Vagina (tissue), 2 donors: ENCODE measurements at regions not wholly inside any gene's neighbourhood (a gene's known extent, or its start where the extent isn't known, plus 50 kb on each side); places are given as distances from the start of the nearest gene placed in this dataset.

Experiments used
- POLR2A ChIP-seq, 2 donors: fragments of 450-650 bp; IDR thresholded peaks; one replicate each; pipeline ENCODE4 v1.6.1; 2017; ENCODE audit warnings: antibody characterized with exemption in 2 of 2, mild to moderate bottlenecking in 2 of 2, moderate library complexity in 2 of 2
- POLR2AphosphoS5 ChIP-seq, 2 donors: sonication (generic); formaldehyde crosslinking; IDR thresholded peaks; one replicate each; pipeline ENCODE4 v1.9.0; 2017; ENCODE audit warnings: antibody characterized with exemption in 2 of 2, mild to moderate bottlenecking in 2 of 2, low read depth in 1 of 2; ENCODE audit not compliant: insufficient read depth in 1 of 2
- TF ChIP-seq, protein P1 (sequence below), 3 experiments: fragments of 450-650 bp in 2 of 3; fragments of 200-600 bp in 1 of 3; sonication (generic) in 1 of 3; IDR thresholded peaks; one replicate each; pipeline ENCODE4 v1.5.1; 2017 to 2019; ENCODE audit warnings: antibody characterized with exemption in 3 of 3, mild to moderate bottlenecking in 2 of 3, moderate library complexity in 2 of 3

DNA sequence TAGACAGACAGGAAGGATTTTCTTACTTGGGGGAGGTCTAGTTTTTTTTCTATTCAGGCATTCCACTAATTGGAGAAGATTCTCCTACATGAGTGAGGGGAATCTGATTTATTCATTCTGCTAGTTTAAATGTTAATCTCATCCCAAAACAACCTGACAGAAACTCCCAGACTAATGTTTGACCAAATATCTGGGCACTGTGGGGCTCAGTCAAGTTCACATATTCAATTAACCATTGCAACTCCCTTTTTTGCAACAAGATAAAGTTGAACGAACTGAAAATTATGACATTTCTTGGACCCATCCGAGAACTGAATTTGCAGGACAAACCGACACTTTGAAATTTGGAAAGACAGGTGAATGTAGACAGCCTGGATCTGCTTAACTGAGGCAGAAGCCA is 194.4 kb upstream of the PTER start:
- TF ChIP-seq, protein P1, sequence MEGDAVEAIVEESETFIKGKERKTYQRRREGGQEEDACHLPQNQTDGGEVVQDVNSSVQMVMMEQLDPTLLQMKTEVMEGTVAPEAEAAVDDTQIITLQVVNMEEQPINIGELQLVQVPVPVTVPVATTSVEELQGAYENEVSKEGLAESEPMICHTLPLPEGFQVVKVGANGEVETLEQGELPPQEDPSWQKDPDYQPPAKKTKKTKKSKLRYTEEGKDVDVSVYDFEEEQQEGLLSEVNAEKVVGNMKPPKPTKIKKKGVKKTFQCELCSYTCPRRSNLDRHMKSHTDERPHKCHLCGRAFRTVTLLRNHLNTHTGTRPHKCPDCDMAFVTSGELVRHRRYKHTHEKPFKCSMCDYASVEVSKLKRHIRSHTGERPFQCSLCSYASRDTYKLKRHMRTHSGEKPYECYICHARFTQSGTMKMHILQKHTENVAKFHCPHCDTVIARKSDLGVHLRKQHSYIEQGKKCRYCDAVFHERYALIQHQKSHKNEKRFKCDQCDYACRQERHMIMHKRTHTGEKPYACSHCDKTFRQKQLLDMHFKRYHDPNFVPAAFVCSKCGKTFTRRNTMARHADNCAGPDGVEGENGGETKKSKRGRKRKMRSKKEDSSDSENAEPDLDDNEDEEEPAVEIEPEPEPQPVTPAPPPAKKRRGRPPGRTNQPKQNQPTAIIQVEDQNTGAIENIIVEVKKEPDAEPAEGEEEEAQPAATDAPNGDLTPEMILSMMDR (IDR thresholded peaks at IDR 0.05): no peak
- TF ChIP-seq POLR2A (IDR thresholded peaks at IDR 0.05) (no peak), POLR2AphosphoS5 (IDR thresholded peaks at IDR 0.05; ENCODE audit: insufficient read depth in 1 of 2, low read depth in 1 of 2) (no peak)
